HUES48 (cell line): ENCODE measurements at regions not wholly inside any gene's neighbourhood (a gene's known extent, or its start where the extent isn't known, plus 50 kb on each side); places are given as distances from the start of the nearest gene placed in this dataset.

ENCODE experiments used
- H3K27ac ChIP-seq: one replicate; pipeline ENCODE4 v1.7.0; 2013; ENCODE audit warnings: low read depth, low read length, inconsistent platforms
- H3K27me3 ChIP-seq: 2 replicates; pipeline ENCODE4 v1.6.1; 2013; ENCODE audit warnings: mild to moderate bottlenecking, low read length; ENCODE audit not compliant: control insufficient read depth, insufficient read depth
- H3K36me3 ChIP-seq: 2 replicates; pipeline ENCODE4 v1.6.1; 2013; ENCODE audit warnings: low read length; ENCODE audit not compliant: control insufficient read depth, insufficient read depth
- H3K4me1 ChIP-seq: 2 replicates; pipeline ENCODE4 v1.6.1; 2013; ENCODE audit warnings: mild to moderate bottlenecking, low read length; ENCODE audit not compliant: control insufficient read depth, insufficient read depth
- H3K4me3 ChIP-seq: 2 replicates; pipeline ENCODE4 v1.5.1; 2013; ENCODE audit warnings: mild to moderate bottlenecking, low read depth, low read length
- H3K9ac ChIP-seq: 2 replicates; pipeline ENCODE4 v1.6.1; 2013; ENCODE audit warnings: mild to moderate bottlenecking, low read depth, low read length, moderate library complexity
- H3K9me3 ChIP-seq: 2 replicates; pipeline ENCODE4 v1.6.1; 2013; ENCODE audit warnings: low read length; ENCODE audit not compliant: control insufficient read depth, insufficient read depth

GRCh38 chr20:57803508-57804005 is 93.7 kb upstream of the PMEPA1 start:
- H3K36me3 ChIP-seq = no peaks in the 10 kb centered on the region
- H3K27ac ChIP-seq = no peak overlapping the region
- no peaks in the 10 kb centered on the region for H3K9me3 ChIP-seq
- H3K27me3 ChIP-seq = no peaks in the 10 kb centered on the region
- no peak overlapping the region for H3K9ac ChIP-seq
- H3K4me3 ChIP-seq = no peak overlapping the region
- no peaks in the 10 kb centered on the region for H3K4me1 ChIP-seq

DNA sequence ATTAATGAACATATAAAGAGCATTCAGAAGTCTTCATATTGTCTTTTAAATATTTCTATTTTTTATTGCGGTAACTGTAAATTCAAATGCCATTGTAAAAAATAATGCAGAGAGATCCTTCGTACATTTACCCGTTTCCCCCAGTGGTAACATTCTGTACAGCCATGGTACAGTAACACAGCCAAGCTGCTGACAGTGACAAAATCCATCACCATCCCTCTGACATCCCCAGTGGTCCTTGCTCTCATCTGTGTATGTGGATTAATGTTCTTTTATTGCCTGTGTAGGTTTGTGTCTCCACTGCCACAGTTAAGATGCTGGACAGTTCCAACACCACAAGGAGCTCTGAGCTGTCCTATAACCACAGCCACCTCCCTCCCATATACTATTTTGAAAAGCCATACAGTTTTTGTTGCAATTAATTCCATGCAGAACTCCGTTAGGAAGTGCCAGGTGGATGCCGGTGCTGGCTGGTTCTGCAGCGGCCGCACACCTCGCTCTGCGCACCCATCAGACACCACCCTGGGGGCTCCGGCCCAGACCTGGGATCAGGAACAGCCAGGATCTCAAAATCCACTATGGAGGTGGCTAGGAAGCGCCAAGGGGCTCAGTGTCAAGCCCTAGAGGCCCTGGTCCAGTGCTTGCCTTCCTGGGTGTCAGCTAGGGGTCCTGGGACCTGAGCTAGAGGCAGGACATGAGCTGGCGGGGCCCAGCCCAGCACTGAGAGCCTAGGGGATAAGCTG is 93.1 kb upstream of the PMEPA1 start:
- H3K9ac ChIP-seq = no peak overlapping the region
- H3K4me1 ChIP-seq = no peaks in the 10 kb centered on the region
- no peak overlapping the region for H3K4me3 ChIP-seq
- no peak overlapping the region for H3K27ac ChIP-seq
- no peaks in the 10 kb centered on the region for H3K27me3 ChIP-seq
- H3K9me3 ChIP-seq = no peaks in the 10 kb centered on the region
- H3K36me3 ChIP-seq = no peaks in the 10 kb centered on the region

GRCh38 chr20:57801581-57801980 is 91.8 kb upstream of the PMEPA1 start:
- Histone ChIP-seq H3K4me3 (no peak overlapping the region), H3K9me3 (no peaks in the 10 kb centered on the region), H3K4me1 (no peaks in the 10 kb centered on the region), H3K27me3 (no peaks in the 10 kb centered on the region), H3K9ac (no peak overlapping the region), H3K36me3 (no peaks in the 10 kb centered on the region), H3K27ac (no peak overlapping the region)

DNA sequence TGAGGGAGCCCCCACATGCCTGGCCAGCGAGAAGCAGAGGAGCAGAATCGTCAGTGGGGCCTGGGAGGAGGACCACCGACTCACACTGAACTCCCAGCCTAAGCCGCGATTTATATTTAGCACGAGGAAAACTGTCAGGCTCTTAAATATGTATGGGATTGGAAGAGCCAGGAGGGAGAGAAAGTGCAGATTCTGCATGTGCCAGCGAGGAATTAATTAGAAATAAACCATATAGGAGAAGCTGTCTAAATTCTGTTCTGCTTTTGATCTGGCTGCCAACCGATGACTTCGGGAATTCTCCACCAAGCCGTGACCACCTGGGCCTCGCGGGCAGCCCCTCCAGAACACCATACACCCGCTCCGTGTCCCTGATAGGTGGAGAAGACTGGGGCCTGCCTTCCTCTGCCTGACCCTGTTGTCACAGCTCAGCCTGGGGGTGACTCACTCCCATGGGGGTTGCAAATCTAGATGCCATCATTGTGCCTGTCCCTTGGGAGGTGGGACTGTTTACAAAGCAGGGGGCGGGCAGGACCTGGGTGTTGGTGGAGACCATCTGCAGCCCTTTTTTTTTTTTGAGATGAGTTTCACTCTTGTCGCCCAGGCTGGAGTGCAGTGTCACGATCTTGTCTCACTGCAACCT is 91.1 kb upstream of the PMEPA1 start:
- no peak overlapping the region for H3K9ac ChIP-seq
- H3K4me1 ChIP-seq = no peaks in the 10 kb centered on the region
- H3K27ac ChIP-seq = no peak overlapping the region
- no peaks in the 10 kb centered on the region for H3K27me3 ChIP-seq
- no peaks in the 10 kb centered on the region for H3K9me3 ChIP-seq
- H3K36me3 ChIP-seq = no peaks in the 10 kb centered on the region
- no peak overlapping the region for H3K4me3 ChIP-seq

DNA sequence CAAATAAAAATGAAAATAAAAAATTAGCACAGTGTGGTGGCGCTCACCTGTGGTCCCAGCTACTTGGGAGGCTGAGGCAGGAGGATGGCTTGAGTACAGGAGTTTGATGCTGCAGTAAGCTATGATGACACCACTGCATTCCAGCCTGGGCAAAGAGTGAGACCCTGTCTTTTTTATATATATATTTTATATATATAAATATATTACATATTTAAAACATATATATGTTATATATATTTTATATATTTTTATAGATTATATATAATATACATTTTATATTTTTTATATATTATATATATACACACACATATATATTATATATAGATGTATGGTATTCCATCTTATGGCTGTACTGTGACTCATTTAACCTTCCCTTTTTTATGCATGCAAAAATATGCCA is 87.6 kb upstream of the PMEPA1 start:
- no peaks in the 10 kb centered on the region for H3K4me1 ChIP-seq
- H3K36me3 ChIP-seq = no peaks in the 10 kb centered on the region
- no peaks in the 10 kb centered on the region for H3K27me3 ChIP-seq

DNA sequence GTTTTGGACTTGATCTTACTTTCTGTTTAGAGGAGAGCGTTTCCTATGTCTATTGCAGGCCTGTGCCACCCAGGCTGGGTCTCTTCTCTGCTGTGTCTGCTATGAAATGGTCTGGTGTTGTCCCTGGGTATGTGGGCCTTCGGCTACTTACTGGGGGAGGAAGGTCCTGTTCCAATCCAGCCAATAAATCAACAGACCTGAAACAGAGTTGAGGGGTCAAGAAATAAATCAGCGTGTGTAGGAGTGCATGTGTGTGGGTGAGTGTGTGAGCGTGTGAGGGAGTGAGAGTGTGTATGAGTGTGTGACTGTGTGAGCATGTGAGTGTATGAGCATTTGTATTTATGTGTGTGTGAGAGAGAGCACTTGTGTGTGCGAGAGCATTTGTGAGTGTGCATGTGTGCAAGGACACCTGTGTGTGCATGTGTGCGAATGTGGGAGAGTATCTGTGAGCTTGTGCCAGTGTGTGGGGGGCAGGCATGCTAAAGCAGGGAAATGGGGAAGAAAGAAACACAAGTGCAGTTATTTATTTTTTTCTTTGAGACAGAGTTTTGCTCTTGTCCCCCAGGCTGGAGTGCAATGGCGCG is 86.3 kb upstream of the PMEPA1 start:
- Histone ChIP-seq H3K4me1 (no peaks in the 10 kb centered on the region), H3K27me3 (no peaks in the 10 kb centered on the region)

More for the DNA sequence above, 87.6 kb upstream of the PMEPA1 start:
- H3K9ac ChIP-seq = no peak overlapping the region
- H3K27ac ChIP-seq = no peak overlapping the region
- H3K9me3 ChIP-seq = no peaks in the 10 kb centered on the region
- H3K4me3 ChIP-seq = no peak overlapping the region

GRCh38 chr20:57795342-57795697 is 85.5 kb upstream of the PMEPA1 start:
- Histone ChIP-seq H3K4me3 (no peak overlapping the region), H3K9me3 (no peaks in the 10 kb centered on the region), H3K27me3 (no peaks in the 10 kb centered on the region), H3K4me1 (no peaks in the 10 kb centered on the region), H3K9ac (no peak overlapping the region), H3K27ac (no peak overlapping the region), H3K36me3 (no peaks in the 10 kb centered on the region)

More for the DNA sequence above, 86.3 kb upstream of the PMEPA1 start:
- no peak overlapping the region for H3K4me3 ChIP-seq
- H3K9ac ChIP-seq = no peak overlapping the region
- H3K9me3 ChIP-seq = no peaks in the 10 kb centered on the region
- H3K27ac ChIP-seq = no peak overlapping the region
- no peaks in the 10 kb centered on the region for H3K36me3 ChIP-seq

DNA sequence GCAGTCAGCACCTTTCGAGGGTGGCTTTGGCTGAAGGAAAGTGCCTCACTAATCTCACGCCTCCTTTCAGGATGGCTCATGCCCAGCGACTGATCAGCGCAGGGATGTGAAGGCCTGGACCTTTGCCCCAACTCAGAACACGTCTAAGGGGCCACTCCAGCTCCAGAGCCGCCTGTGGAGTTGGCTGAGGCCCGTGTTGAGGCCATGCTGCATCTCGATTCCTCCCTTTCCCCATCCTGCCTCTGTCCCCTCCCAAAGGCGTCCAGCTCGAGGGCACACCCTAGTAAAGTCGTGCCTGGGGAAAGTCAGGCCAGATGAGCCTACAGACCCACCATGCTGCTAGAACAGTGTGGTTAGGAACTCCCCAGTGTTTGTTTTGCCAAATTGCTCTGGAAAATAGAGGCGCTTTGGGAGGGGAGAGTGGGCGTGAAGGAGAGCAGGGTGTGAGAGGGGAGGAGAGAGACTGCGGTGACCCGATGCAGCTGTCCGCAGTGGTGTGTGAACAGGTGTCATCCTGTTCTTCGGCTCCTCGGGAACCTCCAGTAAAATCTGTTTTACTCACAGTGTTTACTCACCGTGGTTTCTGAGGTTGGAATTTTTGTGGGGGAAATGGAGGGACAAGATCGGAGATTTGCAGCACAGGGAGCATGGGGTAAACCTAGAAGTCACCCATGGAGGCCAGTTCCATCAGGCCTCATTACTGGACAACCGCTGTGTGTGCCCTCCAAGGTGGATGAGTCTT is 85.0 kb upstream of the PMEPA1 start:
- no peaks in the 10 kb centered on the region for H3K27me3 ChIP-seq
- no peak overlapping the region for H3K4me3 ChIP-seq
- no peaks in the 10 kb centered on the region for H3K4me1 ChIP-seq
- no peak overlapping the region for H3K27ac ChIP-seq
- no peaks in the 10 kb centered on the region for H3K36me3 ChIP-seq
- no peaks in the 10 kb centered on the region for H3K9me3 ChIP-seq
- H3K9ac ChIP-seq = no peak overlapping the region

DNA sequence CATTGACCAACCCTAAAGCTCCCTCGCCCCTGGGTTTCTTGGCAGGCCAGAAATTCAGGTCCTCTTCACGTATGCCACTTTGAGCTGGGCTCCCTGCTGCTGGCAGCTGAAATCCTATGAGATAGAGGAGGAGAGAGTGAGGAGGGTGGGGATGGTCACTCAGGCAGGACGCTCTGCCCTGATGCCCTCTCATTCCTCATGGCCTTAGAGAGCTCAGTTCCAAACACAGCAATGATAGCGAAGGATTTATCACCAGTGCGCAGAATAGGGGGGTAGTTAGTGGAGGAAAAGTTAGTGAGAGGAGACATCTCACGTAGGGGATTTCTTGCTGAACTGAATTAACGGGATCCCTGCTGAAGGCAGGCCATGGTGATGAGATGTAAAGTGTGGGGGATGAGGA is 84.2 kb upstream of the PMEPA1 start:
- Histone ChIP-seq H3K27ac (no peak overlapping the region), H3K9ac (no peak overlapping the region), H3K9me3 (no peaks in the 10 kb centered on the region), H3K4me3 (no peak overlapping the region), H3K36me3 (no peaks in the 10 kb centered on the region), H3K27me3 (no peaks in the 10 kb centered on the region), H3K4me1 (no peaks in the 10 kb centered on the region)

DNA sequence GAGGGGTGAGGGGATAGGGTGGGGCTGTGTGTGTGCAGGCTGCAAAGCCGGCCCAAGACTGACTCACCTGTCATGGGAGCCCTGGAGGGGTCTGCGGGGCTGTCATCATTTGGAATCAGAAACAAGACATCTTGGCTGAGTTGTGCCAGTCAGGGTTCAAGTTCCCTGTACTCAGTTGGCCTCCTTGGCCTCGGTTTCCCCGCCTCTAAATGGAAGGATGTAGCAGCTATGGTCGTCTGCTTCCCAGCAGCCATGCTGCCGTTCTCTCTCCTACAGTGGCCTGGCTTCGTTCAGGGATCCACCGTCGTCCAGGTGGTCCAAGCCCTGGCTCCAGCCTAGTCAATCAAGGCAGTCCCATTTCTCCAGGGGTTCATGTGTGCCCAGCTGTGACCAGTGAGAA is 83.6 kb upstream of the PMEPA1 start:
- Histone ChIP-seq H3K9ac (no peak overlapping the region), H3K4me3 (no peak overlapping the region), H3K36me3 (no peaks in the 10 kb centered on the region), H3K9me3 (no peaks in the 10 kb centered on the region), H3K27ac (no peak overlapping the region), H3K4me1 (no peaks in the 10 kb centered on the region), H3K27me3 (no peaks in the 10 kb centered on the region)
